ENCODE measurements at regions not wholly inside any gene's neighbourhood (a gene's known extent, or its start where the extent isn't known, plus 50 kb on each side); places are given as distances from the start of the nearest gene placed in this dataset.

- ATAC-seq (no peak), DNase-seq (no peak)
Observed at GRCh38 chr11:121740902-121741301, 288.1 kb upstream of the SORL1-AS1 start.

DNA sequence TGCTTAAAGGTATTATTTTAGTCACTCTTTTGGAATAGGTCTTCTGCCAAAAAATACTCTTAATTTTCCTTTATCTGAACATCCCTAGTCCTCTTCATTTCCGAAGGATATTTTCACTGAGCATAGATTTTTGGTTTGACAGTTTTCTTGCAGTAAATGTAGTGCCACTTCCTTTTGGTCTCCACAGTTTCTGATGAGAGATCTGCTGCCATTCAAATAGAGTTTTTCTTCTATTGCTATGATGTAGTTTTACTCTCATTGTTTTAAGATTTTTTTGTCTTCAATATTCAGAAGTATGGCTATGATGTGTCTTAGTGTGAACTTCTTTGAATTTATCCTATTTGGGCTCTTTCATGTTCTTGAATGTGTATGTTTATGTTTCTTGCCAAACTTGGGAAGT, 281.1 kb upstream of the SORL1-AS1 start:
- no peak for DNase-seq
- ATAC-seq = no peak

GRCh38 chr11:121727942-121728341, 275.2 kb upstream of the SORL1-AS1 start:
- ATAC-seq (no peak), DNase-seq (no peak)

- ATAC-seq = no peak
Observed at GRCh38 chr11:121723246-121723741, 270.5 kb upstream of the SORL1-AS1 start.

DNA sequence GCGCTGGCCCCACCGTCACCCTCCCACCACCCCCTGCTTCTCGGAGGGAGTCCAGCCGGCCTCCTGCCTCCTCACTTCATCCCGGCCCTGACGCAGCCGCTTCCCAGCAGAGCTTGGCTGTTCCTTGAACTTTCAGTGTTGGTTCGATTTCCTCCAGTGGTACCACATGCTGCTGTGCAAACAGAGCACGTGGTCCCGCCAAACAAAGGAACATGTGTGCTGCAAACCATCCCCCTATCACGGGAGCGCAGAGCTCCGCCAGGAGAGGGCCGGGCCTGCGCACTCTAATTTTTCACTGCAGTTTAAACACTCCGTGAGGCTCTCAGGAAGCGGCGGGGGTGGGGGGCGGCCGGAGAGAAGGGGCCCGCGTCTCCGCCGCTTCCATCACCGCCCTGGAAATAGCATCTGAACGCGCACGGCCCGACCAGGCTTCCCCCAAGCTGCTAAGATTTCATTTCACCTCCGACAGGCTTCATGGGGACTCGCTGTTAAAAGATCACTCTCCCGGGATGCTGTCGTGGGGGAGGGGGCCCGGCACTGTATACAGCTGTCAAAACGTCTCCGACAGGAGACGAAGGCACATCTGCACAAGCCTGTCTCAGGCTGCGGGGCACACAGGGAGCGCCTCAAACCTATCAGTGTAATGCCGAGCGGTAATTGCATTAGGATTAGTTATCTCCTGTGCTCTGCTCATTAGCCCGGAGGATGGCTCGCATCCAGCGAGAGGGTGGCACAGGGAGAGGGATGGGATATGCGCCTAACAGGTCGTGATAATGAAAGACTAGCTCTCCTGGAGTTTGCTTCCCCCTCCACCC, 269.9 kb upstream of the SORL1-AS1 start:
- peak; percentile 5 for DNase-seq
- ATAC-seq = peak; percentile 46

More at GRCh38 chr11:121723246-121723741, 270.5 kb upstream of the SORL1-AS1 start:
- DNase-seq = no peak

GRCh38 chr11:121721961-121722360, 269.2 kb upstream of the SORL1-AS1 start:
- no peak for ATAC-seq
- no peak for DNase-seq

DNA sequence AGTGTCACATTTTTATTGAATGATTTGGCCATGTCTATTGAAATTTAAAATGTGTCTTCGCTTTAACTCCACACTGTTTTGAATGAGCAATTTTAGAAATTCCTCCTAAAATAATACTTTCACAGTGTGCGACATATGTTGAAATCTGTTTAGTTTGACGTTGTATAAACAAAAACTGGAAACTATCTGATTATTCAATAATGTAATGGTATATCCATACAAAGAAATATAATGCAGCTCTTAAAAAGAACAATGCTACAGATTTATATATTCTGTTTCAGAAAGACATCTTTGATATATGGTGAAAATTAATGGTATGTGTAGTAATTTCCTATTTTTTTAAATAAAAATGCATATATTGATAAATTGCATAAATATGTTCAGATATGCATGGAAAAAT, 268.7 kb upstream of the SORL1-AS1 start:
- DNase-seq (no peak), ATAC-seq (no peak)

DNA sequence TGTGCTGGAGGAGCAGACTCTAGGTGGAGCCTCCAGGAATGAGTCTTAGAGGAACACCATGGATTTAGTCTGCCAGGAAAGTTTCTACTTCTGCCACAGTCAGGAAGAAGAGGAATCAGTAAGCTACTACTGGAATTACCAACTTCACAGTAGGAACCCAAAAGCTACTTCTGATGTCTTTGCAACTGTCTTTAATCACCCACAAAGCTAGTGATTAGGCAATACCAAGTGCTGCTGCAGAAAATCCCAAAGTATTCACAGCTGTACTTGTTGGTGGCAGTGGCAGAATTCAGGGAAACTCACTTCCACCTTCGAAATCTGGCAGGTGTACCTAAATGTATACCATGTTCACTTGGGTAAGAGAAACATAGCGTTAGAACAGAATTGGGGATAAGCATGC, 264.5 kb upstream of the SORL1-AS1 start:
- no peak for ATAC-seq
- DNase-seq = no peak

GRCh38 chr11:121716060-121716459, 263.3 kb upstream of the SORL1-AS1 start:
- DNase-seq (no peak), ATAC-seq (no peak)

- ATAC-seq = no peak
- no peak for DNase-seq
Observed at GRCh38 chr11:121715405-121715804, 262.6 kb upstream of the SORL1-AS1 start.

- no peak for ATAC-seq
- no peak for DNase-seq
Observed at GRCh38 chr11:121714351-121714750, 261.6 kb upstream of the SORL1-AS1 start.

DNA sequence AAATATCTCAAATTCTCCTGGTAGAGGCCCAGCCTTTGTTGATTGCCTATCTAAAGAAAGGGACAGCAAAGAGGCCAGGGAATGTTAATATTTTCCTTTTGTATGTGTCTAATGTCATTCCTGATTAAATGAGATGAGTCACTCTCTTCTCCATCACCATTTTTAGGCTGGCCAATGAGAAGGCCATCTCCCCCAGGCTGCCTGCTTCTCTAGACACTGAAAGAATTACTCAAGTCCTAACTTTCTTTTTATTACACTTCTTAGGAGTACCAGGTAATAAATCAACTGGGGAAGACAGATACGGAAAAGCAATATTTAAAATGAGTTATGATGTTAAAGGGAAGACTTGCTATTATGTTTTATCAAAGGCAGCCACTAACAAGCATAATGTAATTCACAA, 259.2 kb upstream of the SORL1-AS1 start:
- ATAC-seq = no peak
- DNase-seq = no peak

- ATAC-seq (no peak), DNase-seq (no peak)
Observed at GRCh38 chr11:121711236-121711635, 258.5 kb upstream of the SORL1-AS1 start.

- ATAC-seq (no peak), DNase-seq (no peak)
Observed at GRCh38 chr11:121706884-121707420, 254.2 kb upstream of the SORL1-AS1 start.

DNA sequence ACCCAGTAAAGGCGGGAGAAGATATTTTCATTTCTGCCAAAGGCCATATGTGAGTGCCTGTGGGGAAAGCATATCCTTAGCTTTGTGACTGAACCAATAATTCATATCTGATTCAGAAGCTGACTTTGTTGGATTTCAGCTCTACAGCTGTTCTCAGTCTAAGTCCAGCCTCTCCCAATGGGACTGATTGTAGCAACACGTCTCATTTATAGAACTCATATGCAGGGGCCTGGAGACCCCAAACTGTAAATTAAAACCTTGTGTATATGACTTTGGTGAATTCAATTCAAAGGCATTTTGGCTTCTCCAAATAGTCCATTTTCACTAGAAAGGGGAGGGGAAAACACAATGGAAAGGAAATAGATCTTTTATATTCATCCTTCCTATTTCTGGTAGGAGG, 250.4 kb upstream of the SORL1-AS1 start:
- ATAC-seq = no peak
- DNase-seq = no peak

DNA sequence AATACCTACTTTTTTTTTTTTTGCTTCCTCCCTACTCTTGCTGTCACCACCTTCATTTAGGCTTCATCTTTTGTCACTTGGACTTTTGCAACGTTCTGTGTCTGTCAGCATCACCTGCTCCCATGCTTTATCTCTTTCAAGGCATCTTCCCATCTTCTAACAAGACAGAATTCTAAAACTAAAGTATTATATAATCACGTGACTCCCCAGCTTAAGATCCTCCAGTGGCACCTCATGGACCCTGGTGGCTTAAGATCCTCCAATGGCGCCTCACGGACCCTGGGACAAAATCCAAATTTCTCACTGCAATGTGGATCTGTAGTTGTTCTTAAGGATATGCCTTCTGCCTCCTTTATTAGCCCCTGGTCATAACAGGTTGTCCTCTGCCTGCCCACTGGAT, 248.2 kb upstream of the SORL1-AS1 start:
- DNase-seq (no peak), ATAC-seq (no peak)

DNA sequence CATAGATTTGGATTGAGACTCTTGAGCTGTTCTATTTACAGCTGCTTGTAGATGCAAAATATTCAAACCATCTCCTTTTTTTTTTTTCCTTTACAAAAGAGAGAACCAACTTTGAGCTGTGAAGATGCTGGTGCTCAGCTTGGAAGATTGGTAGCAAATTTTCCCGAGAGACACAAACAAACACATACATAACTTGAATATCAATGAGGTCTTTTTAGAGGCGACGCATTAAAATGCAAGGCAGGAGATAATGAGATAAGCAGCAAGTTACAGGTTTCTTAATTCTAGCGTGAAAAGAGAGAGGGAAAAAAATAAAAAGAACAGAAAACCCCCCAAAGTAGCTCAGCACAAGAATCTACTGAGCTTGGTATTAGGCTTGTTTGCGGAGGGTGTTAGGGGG, 247.0 kb upstream of the SORL1-AS1 start:
- ATAC-seq = no peak
- no peak for DNase-seq

DNA sequence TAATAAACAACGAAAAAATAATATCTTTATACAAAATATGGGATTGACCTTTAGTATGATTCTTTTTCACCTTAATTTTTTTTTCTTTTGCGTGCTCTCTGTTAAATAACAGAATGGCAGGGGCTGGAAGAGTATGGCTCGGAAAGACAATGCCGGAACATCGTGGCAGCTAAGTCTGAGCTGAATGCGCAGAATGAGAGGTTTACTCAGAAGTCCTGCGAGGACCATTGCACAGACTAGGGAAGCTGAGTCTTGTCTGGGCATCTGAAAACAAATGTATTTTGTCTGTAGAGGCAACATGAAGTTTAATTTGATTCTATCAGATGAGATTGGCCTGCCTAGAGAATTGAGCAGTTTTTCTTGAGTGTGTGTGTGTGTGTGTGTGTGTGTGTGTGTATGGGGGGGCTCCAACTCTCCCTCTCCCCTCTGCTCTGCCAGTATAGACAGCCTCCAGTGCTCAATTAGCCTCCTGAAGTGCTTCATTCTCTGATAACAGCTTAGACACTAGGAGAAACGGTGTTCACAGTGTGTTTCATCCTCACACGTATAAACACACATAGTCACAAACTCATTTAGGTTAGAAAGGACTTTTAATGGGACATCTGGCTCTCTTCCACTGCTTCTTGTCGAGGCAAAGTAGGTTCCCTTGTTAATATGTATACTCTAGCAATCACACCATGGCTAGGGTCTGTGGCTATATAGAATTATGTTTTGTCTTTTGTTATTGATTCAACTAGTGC, 244.3 kb upstream of the SORL1-AS1 start:
- ATAC-seq (no peak), DNase-seq (no peak)

GRCh38 chr11:121696177-121696871, 243.6 kb upstream of the SORL1-AS1 start:
- DNase-seq (no peak), ATAC-seq (no peak)

DNA sequence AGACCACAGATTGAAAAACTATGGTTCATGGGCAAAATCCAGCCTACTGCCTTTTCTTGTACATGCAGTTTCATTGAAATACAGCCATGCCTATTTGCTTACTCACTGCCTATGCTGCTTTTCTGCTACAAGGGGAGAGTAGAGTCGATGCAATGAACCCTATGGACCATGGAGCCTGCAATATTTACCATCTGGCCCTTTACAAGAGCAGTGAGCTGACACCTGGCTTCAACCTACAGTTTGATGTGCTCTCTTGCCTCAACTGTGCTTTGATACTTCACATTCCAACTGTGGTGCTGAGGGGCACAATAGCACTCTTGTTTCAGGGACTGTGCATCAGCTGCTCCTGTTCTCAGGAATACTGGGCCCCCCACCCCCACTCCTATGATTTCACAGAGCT, 239.5 kb upstream of the SORL1-AS1 start:
- DNase-seq (no peak), ATAC-seq (no peak)

DNA sequence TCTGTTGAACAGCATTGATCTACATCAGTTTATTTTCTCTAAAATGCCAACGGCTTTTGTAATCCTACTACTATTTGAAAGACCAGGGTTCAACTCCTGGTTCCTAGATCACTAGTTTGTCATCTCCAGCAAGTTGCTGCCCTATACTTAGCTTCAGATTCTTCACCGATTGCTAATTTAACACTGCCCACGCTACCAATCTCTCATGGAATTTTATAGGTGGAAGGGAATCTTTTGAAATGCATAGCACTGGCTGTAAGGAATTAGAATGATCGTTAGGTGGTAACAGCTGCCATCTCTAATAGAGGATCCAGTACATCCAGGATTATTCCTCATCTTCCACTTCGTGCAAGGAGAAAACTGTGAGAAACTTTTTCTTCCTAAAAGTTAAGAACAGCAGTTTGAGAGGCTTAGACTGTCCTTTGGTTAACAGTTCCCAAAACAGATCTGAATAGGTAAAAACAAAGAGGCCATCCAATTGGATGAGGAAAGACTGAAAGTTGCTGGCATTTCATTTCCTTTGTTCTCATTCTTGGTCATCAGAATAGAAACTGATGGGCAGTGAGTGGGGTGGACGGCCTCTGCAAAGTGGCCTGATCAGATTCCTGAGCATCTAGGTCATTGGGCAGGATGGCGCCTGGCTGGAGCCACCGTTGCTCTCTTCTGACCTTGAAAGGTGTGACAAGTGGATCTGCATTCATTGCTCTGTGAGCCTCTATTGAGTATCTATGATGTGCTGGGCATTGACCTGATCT, 236.3 kb upstream of the SORL1-AS1 start:
- DNase-seq (no peak), ATAC-seq (no peak)

- no peak for DNase-seq
- no peak for ATAC-seq
Observed at GRCh38 chr11:121688055-121688491, 235.3 kb upstream of the SORL1-AS1 start.

Data from stimulated activated naive CD8-positive, alpha-beta T cell treated with anti-CD3 and anti-CD28 coated beads, Interleukin-15, Interleukin-2, amounts not matched to agents 100 U/mL and 50 U/mL, for 24 hours (primary cell).